Activated CD4-positive, alpha-beta memory T cell treated with anti-CD3 and anti-CD28 coated beads, Interleukin-2, amount 10 ng/mL, durations not matched to agents 7 days and 5 days (primary cell): ENCODE measurements at regions not wholly inside any gene's neighbourhood (a gene's known extent, or its start where the extent isn't known, plus 50 kb on each side); places are given as distances from the start of the nearest gene placed in this dataset.

Source experiments
- CTCF ChIA-PET: fragments of 350-600 bp; sonication (Branson Sonifier 250); formaldehyde crosslinking; loops from one replicate; lab custom pipeline; 2021; ENCODE audit warnings: antibody characterized with exemption, inconsistent platforms; lab: Charles Lee
- POLR2A ChIA-PET: fragments of 350-600 bp; sonication (Branson Sonifier 250); formaldehyde crosslinking; loops from one replicate; lab custom pipeline; 2021; ENCODE audit warnings: antibody characterized with exemption; lab: Charles Lee
- DNase-seq: peaks from one replicate; pipeline ENCODE4 v3.0.0-alpha.2; 2020
- H3K27ac Mint-ChIP-seq: one replicate; pipeline ENCODE4 v1.8.0; 2021; ENCODE audit warnings: mild to moderate bottlenecking, mixed read lengths
- H3K27me3 Mint-ChIP-seq: one replicate; pipeline ENCODE4 v1.8.0; 2021; ENCODE audit warnings: mixed read lengths
- H3K36me3 Mint-ChIP-seq: one replicate; pipeline ENCODE4 v1.8.0; 2021; ENCODE audit warnings: low read depth, mixed read lengths
- H3K4me1 Mint-ChIP-seq: one replicate; pipeline ENCODE4 v1.8.0; 2021; ENCODE audit warnings: mixed read lengths
- H3K4me3 Mint-ChIP-seq: one replicate; pipeline ENCODE4 v1.8.0; 2021; ENCODE audit warnings: mild to moderate bottlenecking, mixed read lengths
- H3K9me3 Mint-ChIP-seq: one replicate; pipeline ENCODE4 v1.8.0; 2021; ENCODE audit warnings: mixed read lengths

GRCh38 chr1:221806236-221806635 is 64.3 kb upstream of the DUSP10 start:
- POLR2A ChIA-PET = interaction anchor here (1.6 kb wide), 1 partner anchor 11 kb away, joined by 3 read pairs; no protein-coding TSS in a partner anchor
- CTCF ChIA-PET = no interaction called here
- Mint-ChIP-seq H3K4me3 (no peak overlapping the region), H3K9me3 (no peaks in the 10 kb centered on the region), H3K4me1 (peaks cover 29% of the 10 kb centered on the region), H3K27me3 (no peaks in the 10 kb centered on the region), H3K36me3 (peaks cover 10% of the 10 kb centered on the region), H3K27ac (no peak overlapping the region)
- no peak for DNase-seq

GRCh38 chr1:221805121-221805520 is 63.2 kb upstream of the DUSP10 start:
- H3K36me3 Mint-ChIP-seq = peaks cover 6% of the 10 kb centered on the region
- no peak for DNase-seq
- no peak overlapping the region for H3K27ac Mint-ChIP-seq
- ChIA-PET CTCF (no interaction called here), POLR2A (no interaction called here)
- no peaks in the 10 kb centered on the region for H3K9me3 Mint-ChIP-seq
- no peaks in the 10 kb centered on the region for H3K27me3 Mint-ChIP-seq
- no peak overlapping the region for H3K4me3 Mint-ChIP-seq
- H3K4me1 Mint-ChIP-seq = peaks cover 26% of the 10 kb centered on the region

GRCh38 chr1:221804303-221804702 is 62.4 kb upstream of the DUSP10 start:
- Mint-ChIP-seq H3K27ac (no peak overlapping the region), H3K9me3 (peaks cover 3% of the 10 kb centered on the region), H3K36me3 (peaks cover 3% of the 10 kb centered on the region), H3K27me3 (no peaks in the 10 kb centered on the region), H3K4me3 (no peak overlapping the region), H3K4me1 (peaks cover 19% of the 10 kb centered on the region)
- DNase-seq = no peak
- POLR2A ChIA-PET = no interaction called here
- CTCF ChIA-PET = no interaction called here

GRCh38 chr1:221801773-221802516 is 60.1 kb upstream of the DUSP10 start:
- no peaks in the 10 kb centered on the region for H3K27me3 Mint-ChIP-seq
- no peaks in the 10 kb centered on the region for H3K36me3 Mint-ChIP-seq
- H3K4me3 Mint-ChIP-seq = no peak overlapping the region
- H3K4me1 Mint-ChIP-seq = peaks cover 10% of the 10 kb centered on the region
- POLR2A ChIA-PET = interaction anchor here (0.8 to 1.7 kb wide), 4 partner anchors 27 to 161 kb away, joined by 3 to 5 read pairs (median 4); no protein-coding TSS in a partner anchor
- CTCF ChIA-PET = interaction anchor here (0.7 kb wide), 1 partner anchor 12 kb away, joined by 3 read pairs; no protein-coding TSS in a partner anchor
- peaks cover 3% of the 10 kb centered on the region for H3K9me3 Mint-ChIP-seq
- no peak overlapping the region for H3K27ac Mint-ChIP-seq
- no peak for DNase-seq

GRCh38 chr1:221801251-221801661 is 59.4 kb upstream of the DUSP10 start:
- no peaks in the 10 kb centered on the region for H3K27me3 Mint-ChIP-seq
- H3K27ac Mint-ChIP-seq = no peak overlapping the region
- CTCF ChIA-PET = no interaction called here
- peaks cover 10% of the 10 kb centered on the region for H3K4me1 Mint-ChIP-seq
- H3K9me3 Mint-ChIP-seq = peaks cover 3% of the 10 kb centered on the region
- H3K4me3 Mint-ChIP-seq = no peak overlapping the region
- POLR2A ChIA-PET = interaction anchor here (0.7 to 1.4 kb wide), 3 partner anchors 26 to 161 kb away, joined by 3 to 4 read pairs (median 3); no protein-coding TSS in a partner anchor
- no peaks in the 10 kb centered on the region for H3K36me3 Mint-ChIP-seq
- DNase-seq = no peak

GRCh38 chr1:221800831-221801230 is 58.9 kb upstream of the DUSP10 start:
- Mint-ChIP-seq H3K27ac (no peak overlapping the region), H3K36me3 (no peaks in the 10 kb centered on the region), H3K9me3 (peaks cover 3% of the 10 kb centered on the region), H3K27me3 (no peaks in the 10 kb centered on the region), H3K4me3 (no peak overlapping the region), H3K4me1 (peaks cover 10% of the 10 kb centered on the region)
- CTCF ChIA-PET = no interaction called here
- POLR2A ChIA-PET = interaction anchor here (0.6 to 1.4 kb wide), 4 partner anchors 26 to 198 kb away, joined by 3 to 4 read pairs (median 3); no protein-coding TSS in a partner anchor
- no peak for DNase-seq

- no peaks in the 10 kb centered on the region for H3K27me3 Mint-ChIP-seq
- H3K9me3 Mint-ChIP-seq = peaks cover 3% of the 10 kb centered on the region
- H3K27ac Mint-ChIP-seq = no peak overlapping the region
- POLR2A ChIA-PET = no interaction called here
- CTCF ChIA-PET = no interaction called here
- H3K36me3 Mint-ChIP-seq = no peaks in the 10 kb centered on the region
- no peak for DNase-seq
- H3K4me3 Mint-ChIP-seq = no peak overlapping the region
- H3K4me1 Mint-ChIP-seq = peaks cover 35% of the 10 kb centered on the region
These were observed 55.6 kb upstream of the DUSP10 start for GRCh38 chr1:221797506-221797905.

- H3K27ac Mint-ChIP-seq = no peak overlapping the region
- POLR2A ChIA-PET = no interaction called here
- CTCF ChIA-PET = no interaction called here
- peaks cover 31% of the 10 kb centered on the region for H3K4me1 Mint-ChIP-seq
- no peaks in the 10 kb centered on the region for H3K27me3 Mint-ChIP-seq
- H3K4me3 Mint-ChIP-seq = no peak overlapping the region
- peaks cover 3% of the 10 kb centered on the region for H3K9me3 Mint-ChIP-seq
- no peaks in the 10 kb centered on the region for H3K36me3 Mint-ChIP-seq
- DNase-seq = no peak
These were observed 54.8 kb upstream of the DUSP10 start for GRCh38 chr1:221796700-221797099.

- ChIA-PET POLR2A (interaction anchor here (1.2 to 2.2 kb wide), 4 partner anchors 11 to 54 kb away, joined by 3 to 7 read pairs (median 3); no protein-coding TSS in a partner anchor), CTCF (no interaction called here)
- Mint-ChIP-seq H3K27ac (no peak overlapping the region), H3K9me3 (peaks cover 3% of the 10 kb centered on the region), H3K36me3 (no peaks in the 10 kb centered on the region), H3K27me3 (no peaks in the 10 kb centered on the region), H3K4me1 (peaks cover 25% of the 10 kb centered on the region), H3K4me3 (no peak overlapping the region)
- no peak for DNase-seq
These were observed 53.5 kb upstream of the DUSP10 start for GRCh38 chr1:221795380-221795779.

GRCh38 chr1:221794935-221795334 is 53.0 kb upstream of the DUSP10 start:
- Mint-ChIP-seq H3K4me3 (no peak overlapping the region), H3K9me3 (peaks cover 3% of the 10 kb centered on the region), H3K36me3 (no peaks in the 10 kb centered on the region), H3K27ac (no peak overlapping the region), H3K27me3 (no peaks in the 10 kb centered on the region), H3K4me1 (peaks cover 25% of the 10 kb centered on the region)
- ChIA-PET CTCF (no interaction called here), POLR2A (interaction anchor here (1.2 to 2.2 kb wide), 4 partner anchors 12 to 54 kb away, joined by 3 to 7 read pairs (median 3); no protein-coding TSS in a partner anchor)
- DNase-seq = no peak

GRCh38 chr1:221794079-221794670 is 52.3 kb upstream of the DUSP10 start:
- Mint-ChIP-seq H3K9me3 (no peaks in the 10 kb centered on the region), H3K27ac (no peak overlapping the region), H3K27me3 (no peaks in the 10 kb centered on the region), H3K4me1 (peaks cover 25% of the 10 kb centered on the region), H3K4me3 (no peak overlapping the region), H3K36me3 (no peaks in the 10 kb centered on the region)
- no peak for DNase-seq
- ChIA-PET POLR2A (interaction anchor here (1.2 to 2.2 kb wide), 2 partner anchors 16 to 35 kb away, joined by 3 to 7 read pairs; no protein-coding TSS in a partner anchor), CTCF (no interaction called here)

- ChIA-PET CTCF (no interaction called here), POLR2A (interaction anchor here (0.7 to 2.2 kb wide), 2 partner anchors 36 to 68 kb away, joined by 3 to 7 read pairs; no protein-coding TSS in a partner anchor)
- H3K4me1 Mint-ChIP-seq = peaks cover 25% of the 10 kb centered on the region
- no peaks in the 10 kb centered on the region for H3K9me3 Mint-ChIP-seq
- no peaks in the 10 kb centered on the region for H3K36me3 Mint-ChIP-seq
- H3K27ac Mint-ChIP-seq = no peak overlapping the region
- no peak for DNase-seq
- no peak overlapping the region for H3K4me3 Mint-ChIP-seq
- H3K27me3 Mint-ChIP-seq = no peaks in the 10 kb centered on the region
These were observed 51.7 kb upstream of the DUSP10 start for GRCh38 chr1:221793439-221794078.

- H3K4me1 Mint-ChIP-seq = peaks cover 25% of the 10 kb centered on the region
- no peak for DNase-seq
- H3K27ac Mint-ChIP-seq = no peak overlapping the region
- POLR2A ChIA-PET = no interaction called here
- no peaks in the 10 kb centered on the region for H3K27me3 Mint-ChIP-seq
- CTCF ChIA-PET = no interaction called here
- H3K9me3 Mint-ChIP-seq = no peaks in the 10 kb centered on the region
- no peaks in the 10 kb centered on the region for H3K36me3 Mint-ChIP-seq
- no peak overlapping the region for H3K4me3 Mint-ChIP-seq
These were observed 50.0 kb upstream of the DUSP10 start for GRCh38 chr1:221791846-221792245.
